Right lobe of liver (tissue), 6 donors: ENCODE measurements at regions not wholly inside any gene's neighbourhood (a gene's known extent, or its start where the extent isn't known, plus 50 kb on each side); places are given as distances from the start of the nearest gene placed in this dataset.

Experiments used
- ATAC-seq, 4 donors: fragments of 200-7000 bp; cut with Tn5 transposase; one replicate each; pipeline ENCODE4 v1.9.1; 2020; ENCODE audit warnings: mild to moderate bottlenecking in 4 of 4, moderate library complexity in 4 of 4
- DNase-seq, 3 donors: peaks; one replicate each; pipeline ENCODE4 v3.0.0-alpha.2; 2020
- H3K27ac ChIP-seq, 3 donors: fragments of 200-600 bp; one replicate each; pipeline ENCODE4 v1.8.0; 2022
- H3K27me3 ChIP-seq, 2 donors: fragments of 200-600 bp; one replicate each; pipeline ENCODE4 v1.8.0; 2022
- H3K36me3 ChIP-seq, 4 donors: fragments of 200-600 bp; sonication (generic) in 1 of 4; one replicate each; pipeline versions ENCODE4 v1.5.1 to v1.8.0; 2017 to 2022; ENCODE audit warnings: control low read depth in 1 of 4
- H3K4me1 ChIP-seq, 4 donors: fragments of 200-600 bp; sonication (generic) in 1 of 4; one replicate each; pipeline versions ENCODE4 v1.5.1 to v1.8.0; 2017 to 2022; ENCODE audit warnings: control low read depth in 1 of 4
- H3K4me3 ChIP-seq, 3 donors: fragments of 200-600 bp; one replicate each; pipeline ENCODE4 v1.8.0; 2022
- H3K9me3 ChIP-seq, 4 donors: fragments of 200-600 bp; sonication (generic) in 1 of 4; one replicate each; pipeline versions ENCODE4 v1.5.1 to v1.8.0; 2017 to 2022; ENCODE audit warnings: control low read depth in 1 of 4
- POLR2A ChIP-seq: fragments of 450-650 bp; IDR thresholded peaks from one replicate; pipeline ENCODE4 v1.6.1; 2017; ENCODE audit warnings: antibody characterized with exemption, mild to moderate bottlenecking
- WGBS: methylation state at CpG from one replicate; pipeline ENCODE4 v1.1.6; 2018; ENCODE audit warnings: low coverage, low lambda C conversion rate; ENCODE audit not compliant: insufficient coverage; ENCODE audit errors: missing lambda C conversion rate; 5-methylcytosine and 5-hydroxymethylcytosine counted together
- intact Hi-C, 2 donors: fragments of 100-400 bp; cut with DNase I; formaldehyde crosslinking; loops; one replicate each; pipeline versions ENCODE4 v1.11.2 to v1.14.1; 2022
- TF ChIP-seq, protein P1 (sequence below), 4 donors: fragments of 200-600 bp in 3 of 4; fragments of 450-650 bp in 1 of 4; IDR thresholded peaks; one replicate each; pipeline versions ENCODE4 v1.5.1 to v1.8.0; 2016 to 2022; ENCODE audit warnings: antibody characterized with exemption in 4 of 4, mild to moderate bottlenecking in 2 of 4
- donor health status: DM: no; HTN: yes; CAD: no.
- donor health status: DM: no; HTN: no; CAD: no.
- donor health status: DM: no; HTN: no; CAD: no.
- donor health status: DM: no; HTN: yes; CAD: no.
- donor health status: DM: no; HTN: yes; CAD: no.

DNA sequence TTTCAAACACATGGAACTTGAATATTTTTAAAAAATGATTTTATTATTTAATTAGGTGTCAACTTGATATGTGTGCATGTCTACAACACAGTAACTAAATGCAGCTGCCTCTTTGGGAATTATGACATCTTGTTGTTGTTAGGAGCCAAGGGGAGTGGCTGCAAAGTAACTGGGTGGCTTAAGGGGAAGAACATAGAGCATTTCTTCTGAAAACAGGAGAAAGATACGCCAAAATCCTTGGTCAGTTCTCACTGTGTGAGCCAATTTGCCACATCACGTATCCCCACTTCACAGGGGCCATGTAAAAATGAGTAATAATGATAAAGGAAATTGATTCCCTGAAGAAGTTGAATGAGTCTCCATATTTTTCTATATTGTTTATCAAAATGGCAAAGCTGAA, 309.8 kb upstream of the COL3A1 start:
- no peak overlapping the region for H3K27ac ChIP-seq
- H3K36me3 ChIP-seq = no peaks in the 10 kb centered on the region
- no peak for ATAC-seq
- DNase-seq = no peak
- WGBS = 35% methylated on average over 2 of the region's 2 CpGs
- H3K27me3 ChIP-seq = no peaks in the 10 kb centered on the region
- no peak for TF ChIP-seq POLR2A
- TF ChIP-seq, protein P1, sequence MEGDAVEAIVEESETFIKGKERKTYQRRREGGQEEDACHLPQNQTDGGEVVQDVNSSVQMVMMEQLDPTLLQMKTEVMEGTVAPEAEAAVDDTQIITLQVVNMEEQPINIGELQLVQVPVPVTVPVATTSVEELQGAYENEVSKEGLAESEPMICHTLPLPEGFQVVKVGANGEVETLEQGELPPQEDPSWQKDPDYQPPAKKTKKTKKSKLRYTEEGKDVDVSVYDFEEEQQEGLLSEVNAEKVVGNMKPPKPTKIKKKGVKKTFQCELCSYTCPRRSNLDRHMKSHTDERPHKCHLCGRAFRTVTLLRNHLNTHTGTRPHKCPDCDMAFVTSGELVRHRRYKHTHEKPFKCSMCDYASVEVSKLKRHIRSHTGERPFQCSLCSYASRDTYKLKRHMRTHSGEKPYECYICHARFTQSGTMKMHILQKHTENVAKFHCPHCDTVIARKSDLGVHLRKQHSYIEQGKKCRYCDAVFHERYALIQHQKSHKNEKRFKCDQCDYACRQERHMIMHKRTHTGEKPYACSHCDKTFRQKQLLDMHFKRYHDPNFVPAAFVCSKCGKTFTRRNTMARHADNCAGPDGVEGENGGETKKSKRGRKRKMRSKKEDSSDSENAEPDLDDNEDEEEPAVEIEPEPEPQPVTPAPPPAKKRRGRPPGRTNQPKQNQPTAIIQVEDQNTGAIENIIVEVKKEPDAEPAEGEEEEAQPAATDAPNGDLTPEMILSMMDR (IDR thresholded peaks at IDR 0.05) = no peak
- intact Hi-C loops = no loop called here
- H3K4me1 ChIP-seq = no peaks in the 10 kb centered on the region
- no peak overlapping the region for H3K4me3 ChIP-seq
- H3K9me3 ChIP-seq = no peaks in the 10 kb centered on the region

DNA sequence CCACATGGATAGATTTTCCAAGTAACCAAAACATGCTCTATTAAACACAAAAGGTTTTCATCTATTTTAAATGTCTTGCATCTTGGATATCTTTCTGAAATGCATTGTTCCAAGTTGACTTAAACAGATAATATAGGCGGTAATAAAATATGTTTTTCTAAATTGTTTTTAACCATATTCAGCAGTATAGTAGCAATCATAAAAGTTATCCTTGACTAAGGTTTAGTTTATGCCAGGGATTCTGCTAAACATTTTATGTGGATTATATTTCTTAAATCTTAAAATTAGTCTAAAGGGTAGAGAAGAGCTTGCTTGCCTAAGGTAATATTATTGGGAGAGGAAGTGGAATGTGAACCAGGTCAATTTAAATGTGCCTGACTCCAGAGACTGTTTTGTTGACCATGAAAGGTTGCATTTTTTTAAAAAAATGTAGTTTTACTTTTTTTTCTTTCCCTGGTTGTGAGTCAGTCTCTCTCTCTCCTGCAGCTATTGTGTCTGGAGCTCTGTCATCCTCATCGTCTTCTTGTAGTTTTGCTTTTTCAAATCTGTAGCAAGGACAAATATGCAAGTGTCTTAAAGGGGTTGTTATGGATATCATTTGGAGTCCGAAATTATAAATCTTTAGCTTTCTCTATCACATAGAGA, 309.1 kb upstream of the COL3A1 start:
- Histone ChIP-seq H3K27me3 (no peaks in the 10 kb centered on the region), H3K36me3 (no peaks in the 10 kb centered on the region), H3K4me1 (no peaks in the 10 kb centered on the region), H3K9me3 (no peaks in the 10 kb centered on the region), H3K4me3 (no peak overlapping the region), H3K27ac (no peak overlapping the region)
- WGBS = 57% methylated on average over 3 of the region's 3 CpGs
- intact Hi-C loops = no loop called here
- no peak for TF ChIP-seq POLR2A
- TF ChIP-seq, protein P1 (IDR thresholded peaks at IDR 0.05) = no peak
- ATAC-seq = no peak
- no peak for DNase-seq

DNA sequence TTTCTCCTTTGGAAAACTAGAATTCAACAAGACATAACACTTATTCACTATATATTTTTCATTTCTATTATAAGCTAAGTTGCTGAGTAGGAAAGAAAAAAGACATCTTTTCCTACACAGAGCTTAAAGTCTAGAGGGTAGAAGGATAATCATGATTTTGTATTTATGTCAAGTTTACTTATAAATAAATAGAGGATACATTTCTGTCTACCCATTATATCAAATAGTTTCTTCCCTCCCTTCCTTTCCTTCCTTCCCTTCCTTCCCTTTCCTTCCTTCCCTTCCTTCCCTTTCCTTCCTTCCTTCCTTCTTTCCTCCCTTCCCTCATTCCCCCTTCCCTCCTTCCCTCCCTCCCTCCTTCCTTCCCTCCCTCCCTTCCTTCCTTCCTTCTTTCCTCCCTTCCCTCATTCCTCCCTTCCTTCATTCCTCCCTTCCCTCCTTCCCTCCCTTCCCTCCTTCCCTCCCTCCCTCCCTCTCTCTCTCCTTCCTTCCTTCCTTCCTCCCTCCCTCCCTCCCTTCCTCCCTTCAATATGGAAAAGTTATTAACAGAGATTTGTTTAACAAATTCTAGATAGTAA, 308.4 kb upstream of the COL3A1 start:
- DNase-seq (no peak), ATAC-seq (no peak)
- no peaks in the 10 kb centered on the region for H3K9me3 ChIP-seq
- H3K4me3 ChIP-seq = no peak overlapping the region
- H3K27ac ChIP-seq = no peak overlapping the region
- no peaks in the 10 kb centered on the region for H3K4me1 ChIP-seq
- H3K27me3 ChIP-seq = no peaks in the 10 kb centered on the region
- TF ChIP-seq POLR2A = no peak
- TF ChIP-seq, protein P1 (IDR thresholded peaks at IDR 0.05) = no peak
- intact Hi-C loops = no loop called here
- no peaks in the 10 kb centered on the region for H3K36me3 ChIP-seq

DNA sequence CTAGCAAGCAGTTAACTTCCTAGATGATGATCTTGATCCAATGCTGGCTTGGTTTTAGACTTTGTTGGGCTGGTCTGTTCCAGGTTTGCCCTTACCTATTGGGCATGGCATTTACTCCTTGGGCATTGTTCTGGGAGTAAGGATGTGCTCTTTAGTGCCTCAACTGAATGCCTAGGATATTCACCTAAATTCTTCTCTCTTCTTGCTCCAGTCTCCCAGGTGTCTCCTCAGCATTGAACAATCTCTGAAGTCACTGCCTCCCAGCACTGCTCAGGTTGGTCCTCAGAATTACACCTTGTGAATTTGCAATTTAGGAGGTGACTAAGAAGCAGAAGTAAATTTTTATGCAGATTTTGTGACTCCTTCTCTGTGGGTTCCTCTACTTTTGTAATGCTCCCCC, 307.7 kb upstream of the COL3A1 start:
- intact Hi-C loops = no loop called here
- no peak overlapping the region for H3K4me3 ChIP-seq
- no peaks in the 10 kb centered on the region for H3K4me1 ChIP-seq
- ATAC-seq (no peak), DNase-seq (no peak)
- no peak overlapping the region for H3K27ac ChIP-seq
- TF ChIP-seq, protein P1 (IDR thresholded peaks at IDR 0.05) = no peak
- no peak for TF ChIP-seq POLR2A
- H3K27me3 ChIP-seq = no peaks in the 10 kb centered on the region
- no peaks in the 10 kb centered on the region for H3K36me3 ChIP-seq
- no peaks in the 10 kb centered on the region for H3K9me3 ChIP-seq
